ENCODE measurements at regions not wholly inside any gene's neighbourhood (a gene's known extent, or its start where the extent isn't known, plus 50 kb on each side); places are given as distances from the start of the nearest gene placed in this dataset.
A peak's percentile ranks its signal among the peaks of the same experiment; 100 is the strongest.
"Not testable (repeated sequence)": the region's sequence is repeated elsewhere in the genome, so short reads cannot be mapped to it uniquely, and the experiment has no call there.

DNA sequence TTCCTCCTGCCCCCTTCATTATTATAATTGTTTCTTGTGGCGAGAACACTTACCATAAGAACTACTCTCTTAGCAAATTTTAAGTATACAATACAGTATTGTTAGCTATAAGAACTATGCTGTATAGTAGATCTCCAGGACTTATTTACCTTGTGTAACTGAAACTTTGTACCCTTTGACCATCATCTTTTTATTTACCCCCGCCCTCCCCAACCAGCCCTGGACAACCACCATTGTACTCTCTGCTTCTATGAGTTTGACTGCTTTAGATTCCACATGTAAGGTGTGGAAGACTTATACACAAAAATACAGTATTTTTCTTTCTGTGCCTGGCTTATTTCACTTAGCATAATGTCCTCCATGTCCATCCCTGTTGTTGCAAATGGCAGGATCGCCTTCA is 161.1 kb downstream of the PHF8 start:
- DNase-seq = no peak
- intact Hi-C loops (cut with DNase I) = no loop called here

DNA sequence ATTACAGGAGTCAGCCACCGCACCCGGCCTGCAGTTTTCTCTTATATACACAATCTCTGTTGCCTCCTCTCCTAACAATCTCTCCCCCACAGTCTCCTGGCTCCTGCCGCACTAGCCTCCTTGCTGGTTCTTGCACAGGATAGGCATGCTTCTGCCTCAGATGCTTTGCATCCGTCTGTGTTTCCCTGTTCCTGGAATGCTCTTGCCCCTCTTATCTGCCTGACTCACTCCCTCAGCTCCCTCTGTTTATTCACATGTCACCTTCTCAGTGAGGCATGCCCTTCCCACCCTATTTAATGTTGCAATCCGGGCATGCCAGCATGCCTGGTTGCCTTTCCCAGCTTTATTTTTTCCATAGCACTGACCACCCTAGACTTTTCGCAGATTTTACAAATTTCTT is 161.9 kb downstream of the PHF8 start:
- no peak for DNase-seq
- intact Hi-C loops (cut with DNase I) = no loop called here

DNA sequence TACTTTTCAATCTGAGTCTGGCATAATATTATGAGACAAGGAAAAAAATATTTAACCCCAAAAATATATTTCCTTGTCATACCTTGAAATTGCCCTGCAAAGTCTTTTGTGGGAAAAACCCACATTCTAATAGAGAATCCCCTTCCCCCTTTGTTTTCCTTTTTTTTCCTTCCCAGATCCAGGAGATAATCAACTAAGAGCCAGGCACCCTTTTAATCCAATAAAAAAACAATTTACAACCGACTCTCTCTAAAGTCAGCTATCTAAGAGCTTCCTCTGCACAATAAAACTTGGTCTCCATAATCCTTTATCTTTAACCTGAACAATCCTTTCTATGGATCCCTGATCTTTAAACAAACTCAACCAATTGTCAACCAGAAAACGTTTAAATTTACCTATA is 163.5 kb downstream of the PHF8 start:
- DNase-seq; intact Hi-C loops (cut with DNase I): not testable (repeated sequence)

DNA sequence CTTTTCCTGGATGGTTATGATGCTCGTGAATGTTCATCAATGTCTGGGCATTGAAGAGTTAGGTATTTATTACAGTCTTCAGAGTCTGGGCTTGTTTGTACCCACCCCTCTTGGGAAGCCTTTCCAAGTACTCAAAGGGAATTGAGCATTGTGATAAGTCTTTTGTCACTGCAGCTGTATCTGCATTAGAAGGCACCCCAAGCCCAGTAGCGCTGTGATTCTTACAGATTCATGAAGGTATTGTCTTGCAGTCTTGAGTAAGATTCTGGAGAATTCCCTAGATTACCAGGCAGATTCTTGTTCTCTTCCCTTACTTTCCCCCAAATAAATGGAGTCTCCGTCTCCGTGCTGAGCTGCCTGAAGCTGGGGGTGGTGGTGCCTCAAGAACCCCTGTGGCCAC is 173.4 kb upstream of the HUWE1 start:
- DNase-seq = no peak
- intact Hi-C loops (cut with DNase I) = no loop called here

DNA sequence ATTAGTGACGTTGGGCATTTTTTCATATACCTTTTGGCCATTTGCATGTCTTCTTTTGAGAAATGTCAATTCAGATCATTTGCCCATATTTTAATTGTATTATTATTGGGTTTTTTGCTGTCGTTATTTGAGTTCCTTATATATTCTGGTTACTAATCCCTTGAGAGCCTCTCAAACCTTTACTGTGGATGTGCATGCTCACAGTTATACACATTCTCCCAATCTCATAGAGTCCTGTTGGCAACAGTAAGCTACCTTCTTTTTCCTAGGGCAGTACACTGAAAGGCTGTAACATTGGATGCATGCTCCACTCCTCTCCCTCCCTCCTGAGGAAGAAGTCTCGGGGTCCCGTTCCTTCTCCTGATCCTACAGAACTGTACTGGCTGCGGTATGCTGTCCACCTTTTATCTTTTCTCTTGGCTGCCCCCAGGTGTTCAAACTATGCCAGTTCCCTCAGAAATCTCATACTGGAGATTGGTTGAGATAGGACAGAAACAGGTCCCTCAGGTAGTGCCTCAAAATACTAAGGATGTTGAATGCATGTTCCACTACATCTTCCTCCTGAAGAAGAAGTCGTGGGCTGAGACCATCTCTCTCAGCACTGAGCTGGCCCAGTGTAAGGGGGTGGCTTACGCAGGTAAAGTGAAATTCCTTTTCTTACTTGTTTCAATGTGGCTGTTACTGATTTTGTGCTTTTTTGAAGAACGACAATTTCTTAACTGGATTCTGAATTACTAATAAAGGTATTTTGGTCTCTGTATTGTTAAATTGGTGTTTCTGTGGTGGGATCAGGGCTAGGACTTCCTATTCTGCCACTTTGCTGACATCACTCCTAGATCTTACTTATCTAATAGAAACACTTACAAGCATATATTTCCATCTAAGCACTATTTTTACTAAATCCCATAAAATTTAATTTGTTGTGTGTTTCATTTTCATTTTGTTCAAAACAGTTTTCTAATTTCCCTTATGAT is 145.4 kb upstream of the HUWE1 start:
- DNase-seq = peak in 19 of 42 donors; percentile 1 to 46 (median 17)
- intact Hi-C loops (cut with DNase I) = no loop called here

DNA sequence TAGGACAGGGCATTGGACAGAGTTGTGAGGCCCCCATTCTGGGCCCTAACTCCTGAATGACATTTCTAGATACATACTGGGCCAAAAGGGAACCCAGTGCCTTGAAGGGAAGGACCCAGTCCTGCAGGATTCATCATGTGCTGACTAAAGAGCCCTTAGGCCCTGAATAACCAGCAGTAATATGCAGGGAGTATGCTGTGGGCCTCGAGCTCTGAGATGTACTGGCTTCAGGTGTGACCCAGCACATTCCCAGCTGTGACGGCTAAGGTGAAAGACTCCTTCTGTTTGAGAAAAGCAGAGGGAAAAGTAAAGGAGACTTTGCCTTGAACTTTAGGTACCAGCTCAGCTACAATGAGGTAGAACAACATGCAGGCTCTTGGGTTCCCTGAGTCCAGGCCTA is 138.2 kb upstream of the HUWE1 start:
- no peak for DNase-seq
- intact Hi-C loops (cut with DNase I) = no loop called here

DNA sequence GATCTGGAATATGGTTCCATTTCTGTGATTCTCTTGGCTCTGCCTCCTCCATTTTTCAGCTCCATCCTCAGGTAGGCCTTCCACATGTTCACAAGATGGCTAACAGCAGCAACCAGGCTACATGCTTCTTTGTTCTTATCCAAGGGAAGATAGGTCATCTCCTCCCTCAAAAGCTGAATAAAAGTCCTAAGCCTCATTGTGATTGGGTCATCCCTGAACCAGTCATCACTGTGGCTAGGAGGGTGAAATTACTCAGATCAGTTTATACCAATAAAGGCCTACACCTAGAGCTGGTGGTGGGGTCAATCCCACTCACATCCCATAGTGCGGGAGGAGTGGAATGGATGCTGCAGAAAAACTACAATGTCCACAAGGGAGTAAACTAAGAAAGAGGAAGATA is 131.6 kb upstream of the HUWE1 start:
- not testable (repeated sequence) for DNase-seq

DNA sequence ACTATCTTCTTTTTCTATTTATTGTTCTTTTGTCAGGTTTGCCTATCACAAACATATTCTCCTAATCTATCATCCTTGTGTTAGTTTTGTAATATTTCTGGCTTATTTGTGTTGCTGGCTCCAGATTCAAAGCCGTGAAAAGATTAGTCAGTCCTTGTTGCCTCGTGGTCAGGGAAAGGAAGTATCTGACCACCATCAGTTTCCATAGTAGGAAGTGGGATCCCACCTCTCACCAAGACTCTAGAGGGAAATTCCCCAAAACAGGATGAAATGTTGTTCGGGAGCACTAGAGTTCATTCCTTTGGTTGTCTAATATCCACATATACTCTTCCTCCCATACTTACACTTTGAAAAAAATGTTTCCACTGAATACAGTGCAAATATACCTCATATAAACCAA is 131.0 kb upstream of the HUWE1 start:
- intact Hi-C loops (cut with DNase I) = no loop called here

More for the DNA sequence above, 131.6 kb upstream of the HUWE1 start:
- intact Hi-C loops (cut with DNase I) = not testable (repeated sequence)

DNA sequence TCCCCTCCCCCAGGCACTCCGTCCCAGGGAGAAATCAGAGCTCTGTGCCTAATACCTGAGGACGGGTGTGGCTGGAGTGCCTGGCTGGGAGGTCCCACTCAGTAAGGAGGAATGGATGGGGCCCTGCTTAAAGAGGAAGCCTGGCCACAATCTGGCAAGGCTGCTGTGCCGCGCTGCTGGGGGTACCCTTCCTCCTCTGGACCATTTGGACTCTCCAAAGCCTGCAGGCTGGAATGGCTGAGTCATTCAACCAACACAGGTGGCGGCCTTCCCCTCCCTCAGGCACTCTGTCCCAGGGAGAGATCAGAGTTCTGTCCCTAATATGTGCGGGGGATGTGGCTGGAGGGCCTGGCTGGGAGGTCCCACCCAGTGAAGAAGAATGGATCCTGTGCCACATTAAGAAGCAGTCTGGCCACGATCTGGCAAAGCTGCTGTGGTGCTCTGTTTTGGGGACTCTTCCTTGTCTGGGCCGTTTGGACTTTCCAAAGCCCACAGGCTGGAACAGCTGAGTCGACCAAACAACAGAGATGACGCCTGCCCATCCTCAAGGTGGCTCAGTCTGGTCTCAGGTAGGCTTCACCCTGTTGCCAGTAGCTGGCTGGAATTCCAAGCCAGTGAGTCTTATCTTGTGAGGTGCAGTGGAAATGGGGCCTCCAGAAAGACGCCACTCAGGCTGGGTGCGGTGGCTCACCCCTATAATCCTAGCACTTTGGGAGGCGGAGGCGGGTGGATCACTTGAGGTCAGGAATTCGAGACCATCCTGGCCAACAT is 127.3 kb upstream of the HUWE1 start:
- intact Hi-C loops (cut with DNase I) = no loop called here

More for the DNA sequence above, 131.0 kb upstream of the HUWE1 start:
- no peak for DNase-seq

DNA sequence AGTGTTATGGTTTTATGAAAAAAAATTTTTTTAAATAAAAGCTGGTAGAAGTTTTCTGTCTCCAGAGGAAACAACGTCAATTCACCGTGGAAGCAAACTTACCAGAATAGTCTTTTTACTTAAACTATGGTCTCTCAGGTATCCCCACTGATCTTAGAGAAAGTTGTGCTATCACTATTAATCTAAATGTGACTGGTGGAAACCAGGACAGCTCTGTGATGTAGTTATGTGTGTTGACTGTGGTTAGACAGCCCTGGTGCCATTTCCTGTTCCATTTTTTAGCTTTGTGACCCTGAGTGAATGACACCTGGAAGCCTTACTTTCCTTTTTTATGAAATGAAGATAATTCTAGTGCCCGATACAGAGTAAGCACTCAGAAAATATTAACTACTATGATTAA is 111.8 kb upstream of the HUWE1 start:
- intact Hi-C loops (cut with DNase I) = no loop called here
- no peak for DNase-seq

More for the DNA sequence above, 127.3 kb upstream of the HUWE1 start:
- DNase-seq = no peak

DNA sequence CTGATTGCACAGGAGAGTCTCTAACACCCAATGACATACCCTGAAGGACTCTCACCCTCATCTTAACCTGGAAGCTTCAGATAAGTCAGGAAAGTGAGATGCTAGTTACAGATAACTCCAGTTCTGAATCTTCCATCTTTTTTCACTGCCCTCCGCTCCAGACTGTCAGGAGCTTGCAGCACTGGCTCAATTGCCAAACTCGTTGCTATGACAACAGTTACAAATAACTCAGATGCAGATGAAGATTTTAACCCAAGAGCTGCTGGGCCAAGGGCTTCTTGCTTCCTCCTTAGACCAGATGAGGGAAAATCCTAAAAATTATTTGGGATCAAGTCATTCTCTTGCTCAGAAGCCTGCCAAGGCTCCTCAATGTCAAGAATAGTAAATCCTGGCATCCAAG is 109.1 kb upstream of the HUWE1 start:
- peak in 1 of 42 donors; percentile 1 for DNase-seq
- intact Hi-C loops (cut with DNase I) = no loop called here

DNA sequence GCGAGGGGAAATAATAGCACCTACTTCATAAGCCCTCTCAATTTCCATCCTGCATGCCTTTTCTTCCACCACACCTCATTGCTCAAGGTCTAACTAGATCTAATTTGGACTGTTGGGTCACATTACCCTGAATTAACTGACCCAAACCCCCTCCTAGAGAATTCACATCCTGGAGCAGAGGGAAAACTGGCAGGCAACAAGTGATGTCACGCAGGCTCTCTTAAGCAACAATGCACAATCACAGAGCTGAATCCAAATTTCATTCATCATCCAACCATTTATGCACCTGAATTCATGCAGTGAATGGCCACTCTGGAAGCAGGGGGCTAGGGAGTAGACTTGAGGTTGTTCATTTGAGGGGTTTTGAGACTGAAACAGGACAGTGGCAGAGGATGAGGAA is 107.7 kb upstream of the HUWE1 start:
- no peak for DNase-seq
- intact Hi-C loops (cut with DNase I) = no loop called here

DNA sequence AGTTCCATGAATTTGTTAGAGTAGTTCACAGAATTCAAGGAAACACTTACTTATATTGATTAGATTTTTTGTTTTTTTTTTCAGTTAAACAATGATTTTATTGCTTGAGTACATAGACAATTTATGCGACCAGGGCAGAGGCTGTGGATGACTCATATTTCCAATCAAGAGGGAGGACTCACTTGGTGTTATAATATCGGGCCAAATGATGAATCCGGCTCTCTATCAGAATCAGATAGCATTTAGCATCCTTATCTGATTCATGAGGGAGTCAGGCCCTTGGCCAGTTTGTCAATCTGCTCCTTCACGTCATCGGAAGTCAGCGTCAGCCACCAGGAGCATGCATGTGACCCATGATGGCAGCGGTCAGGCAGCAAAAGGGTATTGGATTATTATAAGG is 82.3 kb upstream of the HUWE1 start:
- DNase-seq = no peak
- intact Hi-C loops (cut with DNase I) = no loop called here

DNA sequence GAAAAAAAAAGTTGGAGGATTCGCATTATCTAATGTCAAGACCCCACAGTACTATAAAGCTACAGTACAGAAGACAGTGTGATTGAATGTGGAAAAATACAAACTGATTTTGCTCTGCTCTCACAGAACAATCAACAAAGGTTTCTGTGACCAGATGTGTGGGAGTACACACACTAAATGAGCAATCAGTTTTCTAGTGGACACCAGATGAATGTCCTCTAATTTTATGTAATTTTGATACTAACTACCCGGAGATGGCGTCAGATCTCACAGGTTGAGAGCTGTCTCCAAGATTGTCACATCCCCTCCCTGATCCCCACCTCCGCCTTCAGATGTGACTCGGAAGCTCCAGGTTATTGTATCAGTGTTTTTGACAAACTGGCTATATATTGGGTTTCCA is 81.9 kb upstream of the HUWE1 start:
- peak in 1 of 42 donors; percentile 0 for DNase-seq
- intact Hi-C loops (cut with DNase I) = no loop called here

DNA sequence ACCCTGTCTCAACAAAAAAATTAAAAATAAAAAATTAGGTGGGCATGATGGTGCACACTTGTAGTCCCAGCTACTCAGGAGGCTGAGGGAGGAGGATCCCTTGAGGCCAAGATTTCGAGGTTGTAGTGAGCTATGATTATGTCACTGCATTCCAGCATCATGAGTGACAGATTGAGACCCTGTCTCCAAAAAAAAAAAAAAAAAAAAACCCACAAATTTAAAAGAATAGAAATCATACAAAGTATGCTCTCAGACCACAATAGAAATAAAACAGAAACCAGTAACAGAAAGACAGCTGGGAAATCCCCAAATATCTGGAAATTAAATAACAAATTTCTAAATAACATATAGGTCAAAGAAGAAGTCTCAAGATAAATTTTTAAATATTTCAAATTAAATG is 81.0 kb upstream of the HUWE1 start:
- intact Hi-C loops (cut with DNase I) = no loop called here
- no peak for DNase-seq

DNA sequence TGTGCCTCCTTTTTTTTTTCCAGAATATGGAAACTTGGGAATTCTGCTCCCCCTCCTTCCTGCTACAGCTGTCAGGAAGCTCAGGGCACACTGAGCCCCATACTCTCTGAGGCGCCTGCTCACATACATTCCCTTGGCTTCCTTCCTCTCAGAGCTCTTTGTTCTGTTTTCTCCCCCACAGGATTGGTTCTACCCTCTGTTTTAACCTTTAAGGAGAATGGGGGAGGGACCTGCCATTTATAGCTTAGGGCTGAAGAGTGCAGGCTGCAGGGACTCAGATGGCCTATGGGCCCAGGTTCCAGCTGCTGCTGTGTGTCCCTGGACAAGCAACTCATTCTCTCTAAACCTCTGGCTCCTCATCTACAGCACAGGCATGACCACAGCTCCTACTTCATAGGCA is 70.7 kb upstream of the HUWE1 start:
- intact Hi-C loops (cut with DNase I); DNase-seq: not testable (repeated sequence)

DNA sequence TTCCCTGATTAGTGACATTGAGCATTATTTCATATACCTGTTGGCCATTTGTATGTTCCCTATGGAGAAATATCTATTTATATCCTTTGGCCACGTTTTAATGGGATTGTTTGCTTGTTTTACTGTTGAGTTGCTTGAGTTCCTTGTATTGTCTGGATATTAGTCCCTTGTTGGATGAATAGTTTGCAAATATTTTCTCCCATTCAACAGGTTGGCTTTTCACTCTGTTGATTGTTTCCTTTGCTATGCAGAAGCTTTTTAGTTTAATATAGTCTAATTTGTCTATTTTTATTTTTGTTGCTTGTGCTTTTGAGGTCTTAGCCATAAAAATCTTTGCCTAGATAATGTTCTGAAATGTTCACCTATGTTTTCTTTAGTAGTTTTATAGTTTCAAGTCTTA is 60.2 kb upstream of the HUWE1 start:
- DNase-seq = no peak
- intact Hi-C loops (cut with DNase I) = no loop called here

DNA sequence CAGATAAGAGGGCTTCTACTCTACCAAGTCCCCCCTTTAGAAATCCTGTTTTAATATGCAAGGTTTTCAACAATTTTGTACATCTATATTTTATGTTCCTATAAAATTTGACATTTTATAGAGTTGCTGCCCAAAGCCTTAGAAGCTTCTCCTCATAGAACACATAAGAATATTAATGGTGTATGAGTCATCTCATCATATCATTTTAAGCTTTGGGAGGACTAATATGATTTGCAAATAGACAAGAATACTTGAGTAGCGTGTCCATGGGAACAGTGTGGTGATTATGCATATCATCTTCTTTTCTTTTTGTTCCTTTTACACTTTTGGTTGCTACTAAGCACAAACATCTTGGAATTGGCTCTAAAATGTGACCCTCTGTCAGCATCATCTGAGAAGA is 56.7 kb upstream of the HUWE1 start:
- intact Hi-C loops (cut with DNase I) = no loop called here
- no peak for DNase-seq

DNA sequence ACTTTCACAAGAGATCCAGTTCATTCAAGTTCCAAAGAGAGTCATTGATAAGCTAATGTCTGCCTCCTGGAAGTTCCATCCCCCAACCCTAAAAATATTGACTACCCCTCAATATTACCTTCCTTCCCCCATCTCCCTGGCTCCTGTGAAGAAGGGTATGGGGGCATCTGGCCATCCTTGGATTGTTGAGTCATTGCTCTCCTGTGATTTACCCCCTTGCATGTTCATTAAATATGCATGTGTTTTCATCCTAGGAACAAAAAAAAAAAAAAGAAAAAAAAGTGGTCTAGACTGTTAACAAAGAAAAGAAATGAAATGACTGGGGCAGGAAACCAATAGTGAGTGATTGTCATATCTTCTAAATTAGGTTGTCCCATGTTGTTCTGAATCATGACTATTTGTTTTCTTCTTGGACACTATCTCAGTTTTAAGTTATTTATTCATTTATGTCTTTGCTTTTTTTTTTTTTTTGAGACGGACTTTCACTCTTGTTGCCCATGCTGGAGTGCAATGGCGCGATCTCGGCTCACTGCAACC is 51.9 kb upstream of the HUWE1 start:
- intact Hi-C loops (cut with DNase I) = no loop called here
- no peak for DNase-seq
